ENCODE measurements at regions not wholly inside any gene's neighbourhood (a gene's known extent, or its start where the extent isn't known, plus 50 kb on each side); places are given as distances from the start of the nearest gene placed in this dataset.

- H3K27me3 Mint-ChIP-seq (ENCODE audit: low read depth in 3 of 3), result peaks cover 11 to 25% (median 24%) of the 10 kb centered on the region in 3 donors
- H3K27ac ChIP-seq (ENCODE audit: low read depth in 1 of 2, low read length in 2 of 2), result no peak overlapping the region
- H3K36me3 ChIP-seq (replicated peaks in 1 of 2; ENCODE audit: control insufficient read depth in 1 of 2, insufficient read depth in 2 of 2, low read length in 2 of 2), result no peaks in the 10 kb centered on the region
- H3K27me3 ChIP-seq (ENCODE audit: control insufficient read depth in 2 of 2, insufficient read depth in 2 of 2, low read length in 2 of 2), result no peaks in the 10 kb centered on the region
- WGBS (ENCODE audit: insufficient coverage), result 100% methylated on average over 8 of the region's 13 CpGs
- peaks cover 0 to 14% of the 10 kb centered on the region in 2 donors for H3K9me3 ChIP-seq (replicated peaks in 1 of 2; ENCODE audit: control insufficient read depth in 1 of 2, insufficient read depth in 1 of 2, low read length in 2 of 2)
- H3K27ac Mint-ChIP-seq, result no peak overlapping the region
- DNase-seq, result no peak
- peaks cover 0 to 3% of the 10 kb centered on the region in 2 donors for H3K36me3 Mint-ChIP-seq
- H3K4me2 ChIP-seq (replicated peaks; ENCODE audit: extremely low read depth, low read length, poor library complexity, severe bottlenecking), result no peak overlapping the region
- no peaks in the 10 kb centered on the region for H3K79me2 ChIP-seq (ENCODE audit: insufficient read depth, low read length)
- no peak for TF ChIP-seq CTCF (IDR thresholded peaks at IDR 0.05)
- H4K20me1 ChIP-seq (ENCODE audit: insufficient read depth, low read length), result no peaks in the 10 kb centered on the region
- intact Hi-C loops (cut with micrococcal nuclease), result no loop called here
- peaks cover 6% of the 10 kb centered on the region for H3K4me1 Mint-ChIP-seq
- H3K4me3 Mint-ChIP-seq, result no peak overlapping the region
- H3K9ac ChIP-seq (ENCODE audit: insufficient read depth, low read length, poor library complexity, severe bottlenecking), result no peak overlapping the region
- peaks cover 0 to 15% (median 9%) of the 10 kb centered on the region in 7 donors for H3K9me3 Mint-ChIP-seq
- H3K4me1 ChIP-seq (ENCODE audit: control insufficient read depth in 1 of 2, insufficient read depth in 2 of 2, low read length in 2 of 2), result peaks cover 0 to 5% of the 10 kb centered on the region in 2 donors
- no peak overlapping the region for H2AFZ ChIP-seq (ENCODE audit: insufficient read depth, low read depth, low read length, poor library complexity, severe bottlenecking)
- no peak overlapping the region for H3K4me3 ChIP-seq (replicated peaks in 1 of 3; ENCODE audit: low read depth in 2 of 3, low read length in 3 of 3)
Observed at GRCh38 chr2:239529313-239530015, 128.6 kb upstream of the HDAC4 start.

- Histone ChIP-seq H3K36me3 (replicated peaks in 1 of 2; ENCODE audit: control insufficient read depth in 1 of 2, insufficient read depth in 2 of 2, low read length in 2 of 2) (no peaks in the 10 kb centered on the region), H3K27me3 (ENCODE audit: control insufficient read depth in 2 of 2, insufficient read depth in 2 of 2, low read length in 2 of 2) (no peaks in the 10 kb centered on the region), H3K9ac (ENCODE audit: insufficient read depth, low read length, poor library complexity, severe bottlenecking) (no peak overlapping the region), H2AFZ (ENCODE audit: insufficient read depth, low read depth, low read length, poor library complexity, severe bottlenecking) (no peak overlapping the region), H4K20me1 (ENCODE audit: insufficient read depth, low read length) (no peaks in the 10 kb centered on the region), H3K27ac (ENCODE audit: low read depth in 1 of 2, low read length in 2 of 2) (no peak overlapping the region), H3K4me2 (replicated peaks; ENCODE audit: extremely low read depth, low read length, poor library complexity, severe bottlenecking) (no peak overlapping the region), H3K79me2 (ENCODE audit: insufficient read depth, low read length) (no peaks in the 10 kb centered on the region), H3K9me3 (replicated peaks in 1 of 2; ENCODE audit: control insufficient read depth in 1 of 2, insufficient read depth in 1 of 2, low read length in 2 of 2) (peaks cover 0 to 10% of the 10 kb centered on the region in 2 donors), H3K4me1 (ENCODE audit: control insufficient read depth in 1 of 2, insufficient read depth in 2 of 2, low read length in 2 of 2) (peaks cover 0 to 7% of the 10 kb centered on the region in 2 donors), H3K4me3 (replicated peaks in 1 of 3; ENCODE audit: low read depth in 2 of 3, low read length in 3 of 3) (no peak overlapping the region)
- Mint-ChIP-seq H3K4me1 (peaks cover 9% of the 10 kb centered on the region), H3K4me3 (no peak overlapping the region), H3K9me3 (peaks cover 0 to 10% (median 6%) of the 10 kb centered on the region in 7 donors), H3K27ac (no peak overlapping the region), H3K27me3 (ENCODE audit: low read depth in 3 of 3) (peaks cover 11 to 25% (median 23%) of the 10 kb centered on the region in 3 donors), H3K36me3 (no peaks in the 10 kb centered on the region)
- 88% methylated on average over 1 of the region's 1 CpG for WGBS (ENCODE audit: insufficient coverage)
- no peak for TF ChIP-seq CTCF (IDR thresholded peaks at IDR 0.05)
- intact Hi-C loops (cut with micrococcal nuclease), result no loop called here
- no peak for DNase-seq
Observed at GRCh38 chr2:239528883-239529282, 128.1 kb upstream of the HDAC4 start.
